CD4-positive, alpha-beta T cell treated with Interleukin-4 for 4 hours (primary cell): ENCODE measurements at regions not wholly inside any gene's neighbourhood (a gene's known extent, or its start where the extent isn't known, plus 50 kb on each side); places are given as distances from the start of the nearest gene placed in this dataset.

Source experiments
- DNase-seq: peaks from one replicate; pipeline ENCODE4 v3.0.0-alpha.2; 2020

- no peak for DNase-seq
Measured at GRCh38 chr2:200054681-200055468, 99.5 kb downstream of the MAIP1 start.

GRCh38 chr2:200056105-200056504, 100.7 kb downstream of the MAIP1 start:
- no peak for DNase-seq

- no peak for DNase-seq
Measured at GRCh38 chr2:200063155-200063554, 107.8 kb downstream of the MAIP1 start.

GRCh38 chr2:200064879-200065278, 109.5 kb downstream of the MAIP1 start:
- no peak for DNase-seq

- DNase-seq, result no peak
Measured at GRCh38 chr2:200065477-200065876, 110.1 kb downstream of the MAIP1 start.

GRCh38 chr2:200066417-200066816, 111.0 kb downstream of the MAIP1 start:
- DNase-seq, result no peak

- no peak for DNase-seq
Measured at GRCh38 chr2:200068642-200069041, 113.3 kb downstream of the MAIP1 start.

- no peak for DNase-seq
Measured at GRCh38 chr2:200077210-200077650, 121.8 kb downstream of the MAIP1 start.

GRCh38 chr2:200077838-200078237, 122.5 kb downstream of the MAIP1 start:
- DNase-seq, result no peak

- no peak for DNase-seq
Measured at GRCh38 chr2:200079356-200079755, 124.0 kb downstream of the MAIP1 start.

GRCh38 chr2:200081236-200081635, 125.9 kb downstream of the MAIP1 start:
- no peak for DNase-seq

- DNase-seq, result no peak
Measured at GRCh38 chr2:200081811-200082210, 126.4 kb downstream of the MAIP1 start.

GRCh38 chr2:200084036-200084435, 128.7 kb downstream of the MAIP1 start:
- no peak for DNase-seq

GRCh38 chr2:200086911-200087310, 131.5 kb downstream of the MAIP1 start:
- no peak for DNase-seq

- no peak for DNase-seq
Measured at GRCh38 chr2:200087451-200087850, 132.1 kb downstream of the MAIP1 start.

- no peak for DNase-seq
Measured at GRCh38 chr2:200089040-200089755, 133.8 kb downstream of the MAIP1 start.

GRCh38 chr2:200089756-200090109, 134.4 kb downstream of the MAIP1 start:
- no peak for DNase-seq

GRCh38 chr2:200090683-200091082, 135.3 kb downstream of the MAIP1 start:
- DNase-seq, result no peak

- DNase-seq, result no peak
Measured at GRCh38 chr2:200091126-200091525, 135.7 kb downstream of the MAIP1 start.

GRCh38 chr2:200092235-200092634, 136.9 kb downstream of the MAIP1 start:
- DNase-seq, result no peak

- no peak for DNase-seq
Measured at GRCh38 chr2:200095436-200095835, 140.1 kb downstream of the MAIP1 start.

GRCh38 chr2:200099256-200099655, 143.9 kb downstream of the MAIP1 start:
- no peak for DNase-seq

- DNase-seq, result no peak
Measured at GRCh38 chr2:200100027-200100426, 144.6 kb downstream of the MAIP1 start.

- no peak for DNase-seq
Measured at GRCh38 chr2:200101922-200102321, 146.5 kb downstream of the MAIP1 start.

- DNase-seq, result no peak
Measured at GRCh38 chr2:200102971-200103370, 147.6 kb downstream of the MAIP1 start.
